ENCODE measurements at regions not wholly inside any gene's neighbourhood (a gene's known extent, or its start where the extent isn't known, plus 50 kb on each side); places are given as distances from the start of the nearest gene placed in this dataset.
"Not testable (repeated sequence)": the region's sequence is repeated elsewhere in the genome, so short reads cannot be mapped to it uniquely, and the experiment has no call there.

GRCh38 chr16:51851111-51851510, 695.8 kb downstream of the TOX3 start:
- Mint-ChIP-seq H3K4me3 (no peak overlapping the region), H3K27ac (no peak overlapping the region), H3K9me3 (no peaks in the 10 kb centered on the region), H3K4me1 (ENCODE audit: low read depth) (no peaks in the 10 kb centered on the region), H3K27me3 (no peaks in the 10 kb centered on the region), H3K36me3 (ENCODE audit: low read depth) (no peaks in the 10 kb centered on the region)
- intact Hi-C loops (cut with micrococcal nuclease) = no loop called here

- no peak overlapping the region for H3K4me3 Mint-ChIP-seq
Observed at GRCh38 chr16:51849715-51850114, 697.2 kb downstream of the TOX3 start.

GRCh38 chr16:51845586-51846305, 694.7 kb upstream of the SALL1 start:
- H3K9me3 Mint-ChIP-seq = no peaks in the 10 kb centered on the region
- H3K27me3 Mint-ChIP-seq = no peaks in the 10 kb centered on the region
- H3K4me3 Mint-ChIP-seq = no peak overlapping the region
- H3K4me1 Mint-ChIP-seq (ENCODE audit: low read depth) = no peaks in the 10 kb centered on the region
- intact Hi-C loops (cut with micrococcal nuclease) = no loop called here
- no peaks in the 10 kb centered on the region for H3K36me3 Mint-ChIP-seq (ENCODE audit: low read depth)
- H3K27ac Mint-ChIP-seq = no peak overlapping the region

More at GRCh38 chr16:51849715-51850114, 697.2 kb downstream of the TOX3 start:
- no peaks in the 10 kb centered on the region for H3K36me3 Mint-ChIP-seq (ENCODE audit: low read depth)
- no peaks in the 10 kb centered on the region for H3K4me1 Mint-ChIP-seq (ENCODE audit: low read depth)
- intact Hi-C loops (cut with micrococcal nuclease) = no loop called here
- H3K27ac Mint-ChIP-seq = no peak overlapping the region
- H3K27me3 Mint-ChIP-seq = no peaks in the 10 kb centered on the region
- H3K9me3 Mint-ChIP-seq = no peaks in the 10 kb centered on the region

GRCh38 chr16:51839727-51840462, 688.8 kb upstream of the SALL1 start:
- Mint-ChIP-seq H3K9me3 (no peaks in the 10 kb centered on the region), H3K4me1 (ENCODE audit: low read depth) (no peaks in the 10 kb centered on the region), H3K4me3 (no peak overlapping the region), H3K36me3 (ENCODE audit: low read depth) (no peaks in the 10 kb centered on the region), H3K27ac (no peak overlapping the region), H3K27me3 (no peaks in the 10 kb centered on the region)
- intact Hi-C loops (cut with micrococcal nuclease) = no loop called here

GRCh38 chr16:51834794-51835193, 683.7 kb upstream of the SALL1 start:
- no peaks in the 10 kb centered on the region for H3K27me3 Mint-ChIP-seq
- H3K36me3 Mint-ChIP-seq (ENCODE audit: low read depth) = no peaks in the 10 kb centered on the region
- no peak overlapping the region for H3K4me3 Mint-ChIP-seq
- H3K27ac Mint-ChIP-seq = no peak overlapping the region
- no peaks in the 10 kb centered on the region for H3K9me3 Mint-ChIP-seq
- no peaks in the 10 kb centered on the region for H3K4me1 Mint-ChIP-seq (ENCODE audit: low read depth)
- intact Hi-C loops (cut with micrococcal nuclease) = no loop called here

GRCh38 chr16:51834133-51834532, 683.1 kb upstream of the SALL1 start:
- intact Hi-C loops (cut with micrococcal nuclease) = no loop called here
- H3K27me3 Mint-ChIP-seq = no peaks in the 10 kb centered on the region
- no peak overlapping the region for H3K4me3 Mint-ChIP-seq
- no peaks in the 10 kb centered on the region for H3K4me1 Mint-ChIP-seq (ENCODE audit: low read depth)
- H3K36me3 Mint-ChIP-seq (ENCODE audit: low read depth) = no peaks in the 10 kb centered on the region
- H3K9me3 Mint-ChIP-seq = no peaks in the 10 kb centered on the region
- no peak overlapping the region for H3K27ac Mint-ChIP-seq

- no peak overlapping the region for H3K27ac Mint-ChIP-seq
- H3K4me1 Mint-ChIP-seq (ENCODE audit: low read depth) = no peaks in the 10 kb centered on the region
- H3K36me3 Mint-ChIP-seq (ENCODE audit: low read depth) = no peaks in the 10 kb centered on the region
- H3K27me3 Mint-ChIP-seq = no peaks in the 10 kb centered on the region
- H3K9me3 Mint-ChIP-seq = no peaks in the 10 kb centered on the region
- no peak overlapping the region for H3K4me3 Mint-ChIP-seq
- intact Hi-C loops (cut with micrococcal nuclease) = no loop called here
Observed at GRCh38 chr16:51831595-51832367, 680.7 kb upstream of the SALL1 start.

- intact Hi-C loops (cut with micrococcal nuclease); H3K4me3 Mint-ChIP-seq; H3K27ac Mint-ChIP-seq; H3K27me3 Mint-ChIP-seq; H3K36me3 Mint-ChIP-seq (ENCODE audit: low read depth); H3K4me1 Mint-ChIP-seq (ENCODE audit: low read depth); H3K9me3 Mint-ChIP-seq: not testable (repeated sequence)
Observed at GRCh38 chr16:51831034-51831433, 680.0 kb upstream of the SALL1 start.

- intact Hi-C loops (cut with micrococcal nuclease) = no loop called here
- H3K36me3 Mint-ChIP-seq (ENCODE audit: low read depth) = no peaks in the 10 kb centered on the region
Observed at GRCh38 chr16:51825779-51826178, 674.7 kb upstream of the SALL1 start.

GRCh38 chr16:51822471-51822870, 671.4 kb upstream of the SALL1 start:
- Mint-ChIP-seq H3K4me1 (ENCODE audit: low read depth) (no peaks in the 10 kb centered on the region), H3K9me3 (no peaks in the 10 kb centered on the region), H3K4me3 (no peak overlapping the region), H3K36me3 (ENCODE audit: low read depth) (no peaks in the 10 kb centered on the region), H3K27me3 (no peaks in the 10 kb centered on the region), H3K27ac (no peak overlapping the region)
- intact Hi-C loops (cut with micrococcal nuclease) = no loop called here

More at GRCh38 chr16:51825779-51826178, 674.7 kb upstream of the SALL1 start:
- Mint-ChIP-seq H3K27ac (no peak overlapping the region), H3K9me3 (no peaks in the 10 kb centered on the region), H3K4me3 (no peak overlapping the region), H3K27me3 (no peaks in the 10 kb centered on the region), H3K4me1 (ENCODE audit: low read depth) (no peaks in the 10 kb centered on the region)

GRCh38 chr16:51821527-51821926, 670.5 kb upstream of the SALL1 start:
- Mint-ChIP-seq H3K36me3 (ENCODE audit: low read depth) (no peaks in the 10 kb centered on the region), H3K4me3 (no peak overlapping the region), H3K9me3 (no peaks in the 10 kb centered on the region), H3K27me3 (no peaks in the 10 kb centered on the region), H3K4me1 (ENCODE audit: low read depth) (no peaks in the 10 kb centered on the region), H3K27ac (no peak overlapping the region)
- intact Hi-C loops (cut with micrococcal nuclease) = no loop called here

- no peak overlapping the region for H3K4me3 Mint-ChIP-seq
Observed at GRCh38 chr16:51820176-51820575, 669.1 kb upstream of the SALL1 start.

GRCh38 chr16:51818342-51818944, 667.4 kb upstream of the SALL1 start:
- no peaks in the 10 kb centered on the region for H3K36me3 Mint-ChIP-seq (ENCODE audit: low read depth)
- peaks cover 4% of the 10 kb centered on the region for H3K9me3 Mint-ChIP-seq
- intact Hi-C loops (cut with micrococcal nuclease) = loop anchor here (10.0 kb wide), 1 partner anchor 166 kb away; no protein-coding TSS in a partner anchor
- H3K4me1 Mint-ChIP-seq (ENCODE audit: low read depth) = no peaks in the 10 kb centered on the region
- no peak overlapping the region for H3K27ac Mint-ChIP-seq
- no peaks in the 10 kb centered on the region for H3K27me3 Mint-ChIP-seq
- H3K4me3 Mint-ChIP-seq = no peak overlapping the region

More at GRCh38 chr16:51820176-51820575, 669.1 kb upstream of the SALL1 start:
- Mint-ChIP-seq H3K9me3 (no peaks in the 10 kb centered on the region), H3K27me3 (no peaks in the 10 kb centered on the region), H3K36me3 (ENCODE audit: low read depth) (no peaks in the 10 kb centered on the region), H3K4me1 (ENCODE audit: low read depth) (no peaks in the 10 kb centered on the region), H3K27ac (no peak overlapping the region)
- intact Hi-C loops (cut with micrococcal nuclease) = no loop called here

- intact Hi-C loops (cut with micrococcal nuclease) = loop anchor here (10.0 kb wide), 1 partner anchor 168 kb away; no protein-coding TSS in a partner anchor
- no peak overlapping the region for H3K27ac Mint-ChIP-seq
- H3K36me3 Mint-ChIP-seq (ENCODE audit: low read depth) = no peaks in the 10 kb centered on the region
- H3K4me3 Mint-ChIP-seq = no peak overlapping the region
- peaks cover 10% of the 10 kb centered on the region for H3K9me3 Mint-ChIP-seq
- H3K4me1 Mint-ChIP-seq (ENCODE audit: low read depth) = no peaks in the 10 kb centered on the region
- H3K27me3 Mint-ChIP-seq = no peaks in the 10 kb centered on the region
Observed at GRCh38 chr16:51816929-51817328, 665.9 kb upstream of the SALL1 start.
